ENCODE measurements at regions not wholly inside any gene's neighbourhood (a gene's known extent, or its start where the extent isn't known, plus 50 kb on each side); places are given as distances from the start of the nearest gene placed in this dataset.
A peak's percentile ranks its signal among the peaks of the same experiment; 100 is the strongest.

DNA sequence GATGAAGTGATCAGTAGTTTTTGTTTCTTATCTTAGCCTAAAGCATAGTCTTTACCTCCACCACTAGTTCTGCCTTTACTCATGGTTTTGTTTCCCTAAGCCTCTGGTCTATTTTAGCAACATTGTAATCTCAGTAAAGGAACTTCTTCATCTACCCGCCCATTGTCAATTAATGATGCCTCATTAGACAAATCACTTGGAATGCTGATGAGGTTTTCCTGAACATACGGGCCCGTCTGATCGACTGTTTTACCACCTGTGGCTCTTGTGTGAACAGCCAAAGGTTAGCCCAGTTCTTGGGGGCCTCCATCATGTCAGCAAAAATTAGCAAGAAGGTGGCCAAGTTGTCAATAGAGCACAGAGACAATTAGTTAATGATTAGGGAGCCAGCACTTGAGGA lies 470.1 kb upstream of the ARRDC4 start:
- no peak for DNase-seq (ENCODE audit: low read depth in 2 of 2)
- no peak overlapping the region for H3K4me3 ChIP-seq (replicated peaks in 1 of 2; ENCODE audit: low read depth in 2 of 2, low read length in 2 of 2)
- TF ChIP-seq, protein P1, sequence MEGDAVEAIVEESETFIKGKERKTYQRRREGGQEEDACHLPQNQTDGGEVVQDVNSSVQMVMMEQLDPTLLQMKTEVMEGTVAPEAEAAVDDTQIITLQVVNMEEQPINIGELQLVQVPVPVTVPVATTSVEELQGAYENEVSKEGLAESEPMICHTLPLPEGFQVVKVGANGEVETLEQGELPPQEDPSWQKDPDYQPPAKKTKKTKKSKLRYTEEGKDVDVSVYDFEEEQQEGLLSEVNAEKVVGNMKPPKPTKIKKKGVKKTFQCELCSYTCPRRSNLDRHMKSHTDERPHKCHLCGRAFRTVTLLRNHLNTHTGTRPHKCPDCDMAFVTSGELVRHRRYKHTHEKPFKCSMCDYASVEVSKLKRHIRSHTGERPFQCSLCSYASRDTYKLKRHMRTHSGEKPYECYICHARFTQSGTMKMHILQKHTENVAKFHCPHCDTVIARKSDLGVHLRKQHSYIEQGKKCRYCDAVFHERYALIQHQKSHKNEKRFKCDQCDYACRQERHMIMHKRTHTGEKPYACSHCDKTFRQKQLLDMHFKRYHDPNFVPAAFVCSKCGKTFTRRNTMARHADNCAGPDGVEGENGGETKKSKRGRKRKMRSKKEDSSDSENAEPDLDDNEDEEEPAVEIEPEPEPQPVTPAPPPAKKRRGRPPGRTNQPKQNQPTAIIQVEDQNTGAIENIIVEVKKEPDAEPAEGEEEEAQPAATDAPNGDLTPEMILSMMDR (IDR thresholded peaks at IDR 0.05; ENCODE audit: low read depth, low read length) = no peak

GRCh38 chr15:97501291-97501690 lies 459.2 kb upstream of the ARRDC4 start:
- TF ChIP-seq, protein P1 (IDR thresholded peaks at IDR 0.05; ENCODE audit: low read depth, low read length) = no peak
- no peak for DNase-seq (ENCODE audit: low read depth in 2 of 2)
- no peak overlapping the region for H3K4me3 ChIP-seq (replicated peaks in 1 of 2; ENCODE audit: low read depth in 2 of 2, low read length in 2 of 2)

GRCh38 chr15:97502038-97502437 lies 458.5 kb upstream of the ARRDC4 start:
- DNase-seq (ENCODE audit: low read depth in 2 of 2) = peak; percentile 48 to 78
- H3K4me3 ChIP-seq (replicated peaks in 1 of 2; ENCODE audit: low read depth in 2 of 2, low read length in 2 of 2) = no peak overlapping the region
- TF ChIP-seq, protein P1 (IDR thresholded peaks at IDR 0.05; ENCODE audit: low read depth, low read length) = no peak

DNA sequence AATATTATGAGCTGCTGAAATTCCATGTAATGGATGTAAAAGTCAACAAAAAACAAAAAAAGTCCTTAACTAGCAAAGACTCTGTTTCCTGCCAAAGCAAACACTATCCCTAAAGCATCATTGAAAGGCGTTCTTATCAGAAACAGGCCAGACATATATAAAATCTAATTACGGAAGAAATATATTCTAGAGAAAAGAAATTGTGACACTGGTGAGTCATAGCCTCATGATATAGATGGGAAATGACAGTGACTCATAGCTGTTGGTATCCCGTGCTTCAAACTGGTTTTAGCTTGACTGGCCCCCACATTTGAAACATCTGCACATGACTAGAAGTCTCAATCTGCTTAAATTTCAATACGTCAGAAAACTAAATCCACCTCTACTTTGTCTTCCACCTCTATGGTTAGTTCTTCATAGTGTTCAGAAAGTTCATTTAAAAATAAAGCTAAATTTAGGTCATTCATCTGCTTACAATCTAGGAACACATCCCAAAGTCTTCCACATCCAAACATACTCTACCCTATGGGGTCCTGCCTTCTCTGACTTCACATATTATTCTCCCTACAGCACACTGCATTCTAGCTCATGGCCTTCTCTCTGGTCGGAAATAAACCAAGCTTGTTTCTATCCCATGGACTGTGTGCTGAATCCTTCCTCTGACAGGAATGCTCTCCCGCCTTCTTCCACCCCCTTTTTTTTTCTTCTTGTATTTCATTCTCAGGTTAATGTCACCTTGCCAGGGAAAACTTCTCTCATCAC lies 456.3 kb upstream of the ARRDC4 start:
- TF ChIP-seq, protein P1 (IDR thresholded peaks at IDR 0.05; ENCODE audit: low read depth, low read length) = no peak
- peak; percentile 90 to 91 for DNase-seq (ENCODE audit: low read depth in 2 of 2)
- no peak overlapping the region for H3K4me3 ChIP-seq (replicated peaks in 1 of 2; ENCODE audit: low read depth in 2 of 2, low read length in 2 of 2)

DNA sequence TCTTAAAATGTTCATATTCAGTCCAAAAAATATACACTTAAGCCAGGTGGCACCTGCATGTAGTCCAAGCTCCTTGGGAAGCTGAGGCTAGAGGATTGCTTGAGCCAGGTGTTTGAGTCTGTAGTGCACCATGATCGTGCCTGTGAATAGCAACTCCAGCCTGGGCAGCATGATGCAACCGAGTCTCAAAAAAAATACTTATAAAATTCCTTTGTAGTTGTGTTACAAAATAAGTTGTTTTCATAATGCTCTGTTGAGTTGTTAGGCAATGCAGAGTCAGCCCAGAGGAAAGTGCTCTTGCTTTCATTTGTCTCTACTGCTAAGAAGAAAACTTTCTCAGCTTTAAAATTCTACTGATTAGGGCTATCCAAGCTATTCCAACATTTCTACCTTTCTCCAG lies 442.8 kb upstream of the ARRDC4 start:
- no peak overlapping the region for H3K4me3 ChIP-seq (replicated peaks in 1 of 2; ENCODE audit: low read depth in 2 of 2, low read length in 2 of 2)
- peak in 1 of 2 donors; percentile 43 for DNase-seq (ENCODE audit: low read depth in 2 of 2)
- TF ChIP-seq, protein P1 (IDR thresholded peaks at IDR 0.05; ENCODE audit: low read depth, low read length) = no peak

GRCh38 chr15:97520689-97521088 lies 439.8 kb upstream of the ARRDC4 start:
- TF ChIP-seq, protein P1 (IDR thresholded peaks at IDR 0.05; ENCODE audit: low read depth, low read length) = no peak
- H3K4me3 ChIP-seq (replicated peaks in 1 of 2; ENCODE audit: low read depth in 2 of 2, low read length in 2 of 2) = no peak overlapping the region
- no peak for DNase-seq (ENCODE audit: low read depth in 2 of 2)

Measured in cardiac fibroblast (primary cell).